Stimulated activated CD4-positive, alpha-beta T cell treated with anti-CD3 and anti-CD28 coated beads, Interleukin-15, amount 100 ng/mL, for 1 hour (primary cell): ENCODE measurements at regions not wholly inside any gene's neighbourhood (a gene's known extent, or its start where the extent isn't known, plus 50 kb on each side); places are given as distances from the start of the nearest gene placed in this dataset.
"Not testable (repeated sequence)": the region's sequence is repeated elsewhere in the genome, so short reads cannot be mapped to it uniquely, and the experiment has no call there.

Source experiments
- DNase-seq, 2 donors: peaks; one replicate each; pipeline ENCODE4 v3.0.0-alpha.2; 2020; ENCODE audit warnings: low read depth in 1 of 2, low spot score in 1 of 2

GRCh38 chr16:88200154-88200895 is 182.4 kb upstream of the ZNF469 start:
- not testable (repeated sequence) for DNase-seq

GRCh38 chr16:88200896-88201185 is 181.9 kb upstream of the ZNF469 start:
- DNase-seq: no peak

- not testable (repeated sequence) for DNase-seq
Measured at GRCh38 chr16:88201611-88202010, 181.1 kb upstream of the ZNF469 start.

- no peak for DNase-seq
Measured at GRCh38 chr16:88202207-88202745, 180.5 kb upstream of the ZNF469 start.

- DNase-seq: not testable (repeated sequence)
Measured at GRCh38 chr16:88202856-88203681, 179.7 kb upstream of the ZNF469 start.

- DNase-seq: not testable (repeated sequence)
Measured at GRCh38 chr16:88204131-88205110, 178.3 kb upstream of the ZNF469 start.

GRCh38 chr16:88205482-88205881 is 177.3 kb upstream of the ZNF469 start:
- not testable (repeated sequence) for DNase-seq

GRCh38 chr16:88206006-88206405 is 176.8 kb upstream of the ZNF469 start:
- DNase-seq: not testable (repeated sequence)

- not testable (repeated sequence) for DNase-seq
Measured at GRCh38 chr16:88206516-88206915, 176.2 kb upstream of the ZNF469 start.

- no peak for DNase-seq
Measured at GRCh38 chr16:88208112-88208511, 174.6 kb upstream of the ZNF469 start.

GRCh38 chr16:88208776-88209175 is 174.0 kb upstream of the ZNF469 start:
- DNase-seq: not testable (repeated sequence)

GRCh38 chr16:88209579-88209978 is 173.2 kb upstream of the ZNF469 start:
- not testable (repeated sequence) for DNase-seq

- DNase-seq: not testable (repeated sequence)
Measured at GRCh38 chr16:88213937-88214336, 168.8 kb upstream of the ZNF469 start.

GRCh38 chr16:88221001-88221761 is 161.6 kb upstream of the ZNF469 start:
- DNase-seq: not testable (repeated sequence)

GRCh38 chr16:88223696-88224095 is 159.1 kb upstream of the ZNF469 start:
- not testable (repeated sequence) for DNase-seq

GRCh38 chr16:88224131-88224898 is 158.4 kb upstream of the ZNF469 start:
- DNase-seq: not testable (repeated sequence)

GRCh38 chr16:88225640-88226230 is 157.0 kb upstream of the ZNF469 start:
- DNase-seq: not testable (repeated sequence)

GRCh38 chr16:88226302-88226701 is 156.5 kb upstream of the ZNF469 start:
- not testable (repeated sequence) for DNase-seq
